GM18511 (cell line): ENCODE measurements at regions not wholly inside any gene's neighbourhood (a gene's known extent, or its start where the extent isn't known, plus 50 kb on each side); places are given as distances from the start of the nearest gene placed in this dataset.
"Not testable (repeated sequence)": the region's sequence is repeated elsewhere in the genome, so short reads cannot be mapped to it uniquely, and the experiment has no call there.

Source experiments
- ATAC-seq: cut with Tn5 transposase; IDR thresholded peaks from one replicate; pipeline ENCODE4 v1.9.1; 2021; ENCODE audit warnings: mild to moderate bottlenecking, moderate library complexity; ENCODE audit not compliant: unreplicated experiment

DNA sequence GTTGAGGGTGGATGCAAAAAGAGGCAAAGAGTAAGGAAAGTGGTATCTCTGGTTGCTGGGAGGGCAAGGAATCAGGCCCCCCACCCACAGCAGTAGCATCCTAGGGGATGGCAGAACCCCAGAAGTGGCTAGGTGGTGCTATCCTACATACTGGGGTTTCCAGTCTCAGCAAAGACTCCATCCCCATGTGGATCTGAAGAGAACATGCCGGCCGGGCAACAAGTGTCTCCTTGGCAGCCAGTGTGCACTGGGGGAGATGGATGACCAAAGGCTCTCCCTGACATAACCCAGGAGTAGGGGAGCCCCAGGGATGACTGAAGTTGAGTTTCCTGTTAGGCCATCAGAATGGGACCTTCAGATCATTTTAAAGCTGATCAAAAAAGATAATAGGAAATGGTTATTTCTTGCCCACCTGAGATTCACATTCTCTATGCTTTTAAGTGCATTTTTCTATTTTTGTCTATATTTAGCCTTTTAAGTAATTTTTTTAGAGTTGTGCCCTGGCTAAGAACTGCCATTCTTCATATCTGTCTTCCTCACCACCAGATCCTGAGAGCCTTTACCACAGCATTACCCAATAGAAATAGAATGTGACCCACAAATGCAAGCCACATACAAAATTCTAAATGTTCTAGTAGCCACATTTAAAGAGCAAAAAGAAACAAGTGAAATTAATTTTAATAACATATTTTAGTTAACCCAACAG lies 78.7 kb upstream of the SMIM23 start:
- no peak for ATAC-seq

DNA sequence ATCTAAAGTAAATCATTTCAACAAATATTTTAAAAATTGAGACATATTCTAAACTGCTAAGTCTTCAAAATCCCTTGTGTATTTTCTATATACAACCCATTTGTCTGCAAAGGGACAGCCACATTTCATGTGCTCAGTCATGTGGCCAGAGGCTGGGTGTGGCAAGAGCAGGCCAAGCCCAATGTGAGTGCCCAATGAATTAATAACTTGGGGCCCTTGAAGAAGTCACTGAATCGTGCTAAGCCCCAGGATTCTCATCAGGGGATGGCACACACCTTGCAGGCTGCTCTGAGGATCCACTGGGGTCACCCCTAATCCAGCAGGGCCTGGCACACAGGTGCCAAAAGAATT lies 78.2 kb upstream of the SMIM23 start:
- ATAC-seq: no peak

DNA sequence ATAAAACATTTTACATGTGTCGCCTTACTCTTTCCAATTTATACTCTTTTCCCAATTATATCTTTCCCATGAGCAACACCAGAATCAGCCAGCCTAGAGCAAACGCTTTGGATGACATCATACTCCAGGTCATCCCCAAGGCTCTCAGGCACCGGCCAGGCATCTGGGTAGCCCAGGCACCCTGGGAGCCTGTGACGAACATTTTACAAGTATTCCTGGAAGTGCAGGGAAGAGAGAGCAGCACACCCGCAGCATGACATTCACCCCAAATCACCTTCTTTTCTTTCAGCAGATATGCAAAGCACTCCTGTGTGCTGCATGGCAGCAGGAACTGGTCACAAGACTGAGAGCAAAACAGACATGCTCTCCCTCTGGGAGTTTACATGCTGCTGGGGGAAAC lies 75.7 kb upstream of the SMIM23 start:
- no peak for ATAC-seq

DNA sequence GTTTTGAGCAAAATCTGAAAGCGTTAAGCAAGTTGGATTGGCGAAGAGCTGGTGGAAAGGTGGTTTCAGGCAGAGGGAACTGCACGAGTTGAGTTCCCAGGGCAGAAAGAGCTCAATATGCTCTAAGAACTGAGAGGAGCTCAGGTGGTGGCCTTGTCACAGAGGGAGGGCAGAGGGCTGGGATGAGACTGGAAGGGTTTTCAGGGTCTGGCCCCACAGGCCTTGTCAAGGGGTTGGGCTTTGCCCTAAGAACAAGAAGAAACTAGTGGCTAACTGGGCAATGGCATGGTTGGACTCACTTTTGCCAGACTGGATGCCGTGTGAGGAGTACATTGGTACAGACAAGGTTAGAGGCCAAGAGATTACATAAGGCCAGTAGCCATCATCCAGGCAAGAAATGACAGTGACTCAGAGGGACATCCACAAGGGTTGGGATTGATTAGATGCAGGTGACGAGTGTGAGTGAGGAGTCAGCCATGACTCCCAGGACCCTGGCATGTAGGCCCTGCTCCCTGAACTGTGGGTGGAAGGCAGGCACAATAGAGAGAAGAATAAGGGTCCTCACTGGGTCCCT lies 75.1 kb upstream of the SMIM23 start:
- no peak for ATAC-seq

DNA sequence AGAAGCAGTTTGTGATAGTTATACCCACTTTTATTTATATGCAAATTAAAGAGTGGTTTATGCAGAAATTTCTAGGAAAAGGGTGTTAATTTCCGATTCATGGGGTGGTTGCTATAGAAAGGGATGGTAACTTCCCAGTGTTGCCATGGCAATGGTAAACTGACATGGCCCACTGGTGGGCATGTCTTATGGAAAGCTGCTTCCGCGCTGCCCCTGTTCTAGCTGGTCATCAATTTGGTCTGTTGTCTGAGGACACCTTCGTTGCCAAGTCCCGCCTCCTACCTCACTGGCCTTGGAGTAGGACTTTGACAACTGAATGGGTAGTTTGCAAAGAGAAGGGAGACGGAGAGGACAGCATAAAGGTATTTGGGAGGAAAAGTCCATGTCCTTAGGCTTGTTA lies 74.0 kb upstream of the SMIM23 start:
- no peak for ATAC-seq

DNA sequence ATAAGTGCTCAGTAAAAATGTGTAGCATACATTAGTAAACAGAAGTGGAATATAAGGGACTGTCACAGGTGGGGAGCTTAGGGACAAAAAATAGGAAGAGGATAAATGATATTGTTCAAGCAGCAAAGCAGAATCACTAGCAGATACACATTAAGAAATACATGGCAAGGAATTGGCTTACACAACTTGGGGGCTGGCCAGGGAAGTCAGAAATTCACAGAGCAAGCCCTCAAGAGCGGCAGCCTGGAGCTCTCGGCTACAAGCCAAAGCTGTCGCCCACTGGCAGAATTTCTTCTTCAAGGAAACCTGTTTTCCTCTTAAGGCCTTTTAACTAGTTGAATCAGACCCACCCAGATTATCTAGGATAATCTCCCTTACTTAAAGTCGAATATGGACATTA lies 73.0 kb upstream of the SMIM23 start:
- ATAC-seq: no peak

DNA sequence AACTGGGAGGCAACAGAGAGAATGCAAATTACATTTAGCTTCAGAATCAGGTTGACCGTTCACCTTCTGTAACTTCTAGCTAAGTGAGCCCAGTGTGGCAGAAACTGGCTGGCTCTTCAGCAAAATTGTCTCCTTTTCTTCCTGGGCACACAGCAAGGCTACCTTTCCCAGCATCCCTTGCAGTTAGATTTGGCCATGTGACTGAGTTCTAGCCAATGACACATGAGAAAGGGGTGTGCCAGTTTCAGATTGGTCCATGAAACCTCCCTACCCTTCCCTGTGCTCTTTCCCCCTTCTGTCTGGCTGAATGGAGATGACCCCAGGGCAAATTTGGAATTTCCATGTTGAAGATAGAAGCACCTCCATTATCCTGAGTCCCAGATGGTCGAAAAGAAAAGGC lies 72.5 kb upstream of the SMIM23 start:
- no peak for ATAC-seq

DNA sequence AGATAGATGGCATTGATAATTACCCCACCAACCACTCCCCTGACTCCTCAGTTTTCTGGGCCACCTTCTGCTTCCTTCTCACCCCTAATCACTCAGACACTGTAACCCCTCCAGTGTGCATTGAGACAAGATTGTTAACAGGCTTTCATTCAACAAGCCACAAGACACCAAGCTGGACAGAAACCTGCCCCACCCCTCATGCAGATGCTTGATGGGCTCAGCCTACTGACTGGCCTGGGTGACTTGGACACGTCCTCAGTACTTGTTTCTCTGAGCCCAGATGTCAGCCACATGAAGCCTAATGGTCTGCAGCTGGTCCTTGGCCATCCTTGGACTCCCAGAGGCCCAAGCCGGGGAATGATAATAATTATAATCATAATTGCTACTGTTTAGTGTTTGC lies 71.4 kb upstream of the SMIM23 start:
- ATAC-seq: no peak

DNA sequence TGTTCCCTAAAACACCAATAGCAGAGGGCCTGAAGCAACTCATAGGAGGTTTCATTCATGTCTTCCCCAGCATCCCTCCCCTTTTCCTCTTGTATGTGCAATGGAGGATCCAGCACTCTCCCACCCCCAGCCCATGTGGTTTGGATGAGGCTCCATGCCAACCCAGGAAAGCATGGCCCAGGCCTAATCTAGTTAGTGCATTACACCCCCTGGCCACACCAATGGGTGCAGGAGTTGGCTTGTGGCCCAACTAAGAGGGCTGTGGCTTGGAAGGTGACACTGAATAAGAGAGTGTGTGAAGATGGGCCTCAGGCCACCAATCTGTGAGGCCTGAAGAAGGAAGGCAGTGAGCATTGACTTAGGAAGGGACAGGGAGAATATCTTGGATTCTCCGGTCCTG lies 70.8 kb upstream of the SMIM23 start:
- no peak for ATAC-seq

DNA sequence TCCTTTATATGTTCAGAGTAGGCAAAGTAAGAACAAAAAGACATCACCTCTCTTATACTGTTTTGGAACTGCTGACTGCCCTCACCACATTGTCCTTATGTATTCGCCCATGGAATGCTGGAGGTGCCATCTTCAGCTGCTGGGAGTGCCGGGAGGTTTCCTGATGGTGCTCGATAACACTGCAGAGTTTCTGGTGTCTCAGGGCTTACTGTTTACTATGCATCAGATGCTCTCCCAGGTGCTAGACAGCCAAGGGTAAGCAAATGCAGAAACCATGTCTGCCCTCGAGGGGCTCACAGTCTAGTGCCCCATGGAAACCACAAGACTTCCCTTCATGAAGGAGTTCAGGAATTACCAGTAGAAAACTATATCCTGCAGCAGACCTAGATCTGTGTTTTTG lies 70.1 kb upstream of the SMIM23 start:
- ATAC-seq: no peak

DNA sequence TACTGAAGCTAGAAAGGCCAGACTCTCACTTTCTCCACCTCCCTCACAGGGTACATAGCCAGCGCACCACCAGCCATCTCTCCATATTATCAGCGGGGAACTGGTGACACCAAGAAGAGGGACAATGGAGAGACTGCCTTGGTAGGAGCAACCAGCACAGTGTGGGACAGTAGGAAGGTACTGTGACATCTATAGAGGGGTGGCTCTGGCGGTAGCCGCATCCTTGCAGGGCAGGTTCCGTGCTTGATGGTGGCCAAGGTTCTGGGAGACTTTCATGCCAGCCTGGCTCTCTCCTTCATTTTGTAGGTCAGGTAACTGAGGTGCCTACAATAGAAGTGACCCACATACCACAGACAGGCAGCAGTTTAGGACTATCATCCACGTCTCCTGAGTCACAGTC lies 65.5 kb upstream of the SMIM23 start:
- ATAC-seq: no peak

DNA sequence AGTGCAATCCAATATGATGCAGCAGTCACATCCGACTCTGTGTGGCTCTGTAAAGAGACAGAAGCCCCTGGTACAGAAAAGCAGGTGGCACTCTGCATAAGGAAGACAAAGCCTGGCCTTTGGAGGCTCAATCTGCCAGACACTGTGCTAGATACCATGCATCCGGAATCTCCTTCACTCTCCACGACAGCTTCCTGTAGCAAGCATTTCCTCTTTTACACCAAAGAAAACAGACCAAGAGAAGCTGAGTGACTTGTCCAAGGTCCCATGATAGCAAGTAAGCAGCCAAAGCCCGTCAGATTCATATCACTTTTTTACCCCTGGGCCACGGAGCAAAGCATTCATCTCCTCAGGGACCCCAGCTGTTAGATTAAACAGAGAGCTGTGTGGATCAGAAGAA lies 64.2 kb upstream of the SMIM23 start:
- no peak for ATAC-seq

DNA sequence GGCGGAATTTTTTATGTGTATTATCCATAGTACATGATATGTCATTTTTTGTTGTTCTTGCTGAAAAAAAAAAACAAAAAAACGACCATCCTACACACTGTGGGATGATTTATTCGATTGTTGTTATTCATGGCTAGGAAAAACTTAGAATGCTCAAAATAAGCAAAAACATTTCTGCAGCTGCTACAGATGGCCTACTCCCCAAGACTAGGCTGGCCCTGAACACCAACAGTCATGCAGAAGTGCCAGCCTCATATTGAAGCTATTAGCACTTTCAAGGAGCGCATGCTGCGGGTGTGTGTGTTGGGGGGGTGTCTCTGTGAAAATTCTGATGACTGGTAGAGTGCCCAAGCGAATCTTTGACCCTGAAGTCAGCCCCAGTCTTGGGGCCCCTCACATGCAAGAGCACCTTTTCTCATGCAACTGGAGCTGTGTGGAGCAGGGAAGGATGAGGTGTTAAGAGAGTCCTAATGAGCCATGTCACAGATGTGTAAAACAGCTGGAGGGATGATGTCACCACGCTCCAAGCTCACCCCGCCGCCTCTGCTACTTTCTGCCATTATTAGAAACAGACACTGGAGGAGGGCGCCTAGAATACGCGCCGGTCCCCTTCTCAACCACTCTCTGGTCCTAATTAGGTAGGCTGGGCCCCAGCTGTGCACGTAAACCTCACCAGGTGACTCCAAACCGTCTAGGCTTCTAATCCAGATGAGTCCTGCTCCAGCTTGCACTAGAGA lies 61.0 kb upstream of the SMIM23 start:
- ATAC-seq: no peak

DNA sequence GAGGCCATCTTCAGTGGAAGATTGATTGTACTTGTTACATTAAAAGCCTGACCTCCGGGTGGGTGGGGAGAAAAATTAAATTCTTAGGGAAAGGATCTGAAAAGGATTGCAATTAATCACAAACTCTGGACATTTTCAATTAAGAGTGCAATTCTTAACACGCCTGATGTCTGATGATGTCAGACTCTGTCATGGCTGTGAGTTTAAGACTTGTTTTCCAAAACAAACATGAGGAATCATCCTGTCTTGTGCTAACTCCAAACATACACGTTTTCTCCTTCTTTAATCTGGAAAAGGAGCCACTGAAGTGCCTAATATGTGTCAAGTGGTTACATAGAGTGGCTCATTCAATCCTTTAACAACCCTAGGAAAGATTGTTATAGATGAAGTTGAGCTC lies 60.4 kb upstream of the SMIM23 start:
- no peak for ATAC-seq

DNA sequence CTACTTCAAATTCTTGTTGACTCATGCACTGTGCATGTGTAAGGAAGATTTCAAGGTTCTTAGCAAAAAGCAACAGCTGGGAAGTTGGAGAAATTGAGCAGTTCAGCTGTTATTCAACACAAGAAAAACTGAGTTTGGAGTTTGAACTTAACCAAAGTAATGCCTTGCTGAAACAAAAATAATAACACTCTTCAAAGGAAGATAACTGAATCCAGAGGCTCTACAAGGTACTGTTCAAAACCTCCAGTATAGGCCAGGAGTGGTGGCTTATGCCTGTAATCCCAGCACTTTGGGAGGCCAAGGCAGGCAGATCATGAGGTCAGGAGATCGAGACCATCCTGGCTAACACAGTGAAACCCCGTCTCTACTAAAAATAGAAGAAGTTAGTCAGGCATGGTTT lies 58.8 kb upstream of the SMIM23 start:
- not testable (repeated sequence) for ATAC-seq

DNA sequence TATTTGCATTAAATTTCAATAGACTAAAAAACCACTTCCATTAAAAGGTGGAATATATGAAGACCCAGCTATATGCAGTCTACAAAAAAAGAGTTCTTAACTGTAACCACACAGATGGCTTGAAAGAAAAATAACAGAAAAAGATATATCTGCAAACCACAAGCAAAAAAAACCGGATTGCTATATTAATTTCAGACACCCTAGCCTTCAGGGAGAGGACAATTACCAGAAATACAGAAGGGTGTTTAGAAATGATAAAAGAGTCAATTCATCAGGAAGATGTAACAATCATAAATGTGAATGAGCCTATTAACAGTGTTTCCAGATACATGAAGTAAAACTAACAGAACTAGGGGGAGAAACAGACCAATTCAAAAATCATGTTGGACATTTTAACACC lies 56.9 kb upstream of the SMIM23 start:
- ATAC-seq: no peak
